Testis (tissue), 2 donors: ENCODE measurements at regions not wholly inside any gene's neighbourhood (a gene's known extent, or its start where the extent isn't known, plus 50 kb on each side); places are given as distances from the start of the nearest gene placed in this dataset.

Experiments used
- DNase-seq: peaks from one replicate; pipeline ENCODE4 v3.0.0-alpha.2; 2019
- H3K27ac ChIP-seq, 2 donors: fragments of 200-600 bp; sonication (generic); one replicate each; pipeline ENCODE4 v1.5.1; 2019
- H3K27me3 ChIP-seq: fragments of 200-600 bp; sonication (generic); one replicate; pipeline ENCODE4 v1.5.1; 2019
- H3K36me3 ChIP-seq: fragments of 200-600 bp; sonication (generic); one replicate; pipeline ENCODE4 v1.5.1; 2017; ENCODE audit warnings: low read depth; ENCODE audit errors: missing control alignments
- H3K4me1 ChIP-seq: fragments of 200-600 bp; sonication (generic); one replicate; pipeline ENCODE4 v1.5.1; 2019
- H3K4me3 ChIP-seq, 2 donors: fragments of 200-600 bp; sonication (generic); one replicate each; pipeline ENCODE4 v1.5.1; 2017 to 2019
- H3K9me3 ChIP-seq: fragments of 200-600 bp; sonication (generic); one replicate; pipeline ENCODE4 v1.5.1; 2017
- POLR2A ChIP-seq: fragments of 450-650 bp; IDR thresholded peaks from one replicate; pipeline ENCODE4 v1.6.1; 2017; ENCODE audit warnings: antibody characterized with exemption, mild to moderate bottlenecking, moderate library complexity
- WGBS, 2 donors: methylation state at CpG; one replicate each; pipeline ENCODE4 v1.1.5; 2018; 5-methylcytosine and 5-hydroxymethylcytosine counted together
- intact Hi-C: fragments of 100-400 bp; cut with DNase I; formaldehyde crosslinking; loops from one replicate; pipeline ENCODE4 v1.15.1; 2023; ENCODE audit warnings: low total_unique reads
- TF ChIP-seq, protein P1 (sequence below), 3 experiments: fragments of 450-650 bp in 2 of 3; fragments of 200-600 bp in 1 of 3; sonication (generic) in 1 of 3; IDR thresholded peaks; one replicate each; pipeline ENCODE4 v1.5.1; 2016 to 2019; ENCODE audit warnings: antibody characterized with exemption in 3 of 3, mild to moderate bottlenecking in 2 of 3, moderate library complexity in 1 of 3

- TF ChIP-seq, protein P1, sequence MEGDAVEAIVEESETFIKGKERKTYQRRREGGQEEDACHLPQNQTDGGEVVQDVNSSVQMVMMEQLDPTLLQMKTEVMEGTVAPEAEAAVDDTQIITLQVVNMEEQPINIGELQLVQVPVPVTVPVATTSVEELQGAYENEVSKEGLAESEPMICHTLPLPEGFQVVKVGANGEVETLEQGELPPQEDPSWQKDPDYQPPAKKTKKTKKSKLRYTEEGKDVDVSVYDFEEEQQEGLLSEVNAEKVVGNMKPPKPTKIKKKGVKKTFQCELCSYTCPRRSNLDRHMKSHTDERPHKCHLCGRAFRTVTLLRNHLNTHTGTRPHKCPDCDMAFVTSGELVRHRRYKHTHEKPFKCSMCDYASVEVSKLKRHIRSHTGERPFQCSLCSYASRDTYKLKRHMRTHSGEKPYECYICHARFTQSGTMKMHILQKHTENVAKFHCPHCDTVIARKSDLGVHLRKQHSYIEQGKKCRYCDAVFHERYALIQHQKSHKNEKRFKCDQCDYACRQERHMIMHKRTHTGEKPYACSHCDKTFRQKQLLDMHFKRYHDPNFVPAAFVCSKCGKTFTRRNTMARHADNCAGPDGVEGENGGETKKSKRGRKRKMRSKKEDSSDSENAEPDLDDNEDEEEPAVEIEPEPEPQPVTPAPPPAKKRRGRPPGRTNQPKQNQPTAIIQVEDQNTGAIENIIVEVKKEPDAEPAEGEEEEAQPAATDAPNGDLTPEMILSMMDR (IDR thresholded peaks at IDR 0.05) = no peak
- TF ChIP-seq POLR2A = no peak
- intact Hi-C loops = no loop called here
- Histone ChIP-seq H3K36me3 (no peaks in the 10 kb centered on the region), H3K9me3 (no peaks in the 10 kb centered on the region), H3K4me1 (no peaks in the 10 kb centered on the region), H3K27ac (no peak overlapping the region), H3K27me3 (no peaks in the 10 kb centered on the region), H3K4me3 (no peak overlapping the region)
- WGBS, 2 donors = 90 to 92% methylated on average over 5 of the region's 5 CpGs
- DNase-seq = no peak
Observed at GRCh38 chr4:188289531-188290125, 150.4 kb downstream of the TRIML1 start.

GRCh38 chr4:188295899-188296298 lies 156.7 kb downstream of the TRIML1 start:
- Histone ChIP-seq H3K4me3 (no peak overlapping the region), H3K36me3 (no peaks in the 10 kb centered on the region), H3K27ac (no peak overlapping the region), H3K4me1 (no peaks in the 10 kb centered on the region), H3K27me3 (no peaks in the 10 kb centered on the region), H3K9me3 (no peaks in the 10 kb centered on the region)
- TF ChIP-seq, protein P1 (IDR thresholded peaks at IDR 0.05) = no peak
- TF ChIP-seq POLR2A = no peak
- intact Hi-C loops = no loop called here
- WGBS, 2 donors = 86 to 90% methylated on average over 1 of the region's 1 CpG
- no peak for DNase-seq

GRCh38 chr4:188296331-188296730 lies 157.1 kb downstream of the TRIML1 start:
- no peak overlapping the region for H3K4me3 ChIP-seq

GRCh38 chr4:188297873-188298272 lies 158.6 kb downstream of the TRIML1 start:
- DNase-seq = no peak
- Histone ChIP-seq H3K9me3 (no peaks in the 10 kb centered on the region), H3K4me1 (no peaks in the 10 kb centered on the region), H3K4me3 (no peak overlapping the region), H3K36me3 (no peaks in the 10 kb centered on the region), H3K27ac (no peak overlapping the region), H3K27me3 (no peaks in the 10 kb centered on the region)
- TF ChIP-seq, protein P1 (IDR thresholded peaks at IDR 0.05) = no peak
- no peak for TF ChIP-seq POLR2A
- intact Hi-C loops = no loop called here
- 90 to 97% methylated on average over 6 of the region's 6 CpGs for WGBS, 2 donors

More at GRCh38 chr4:188296331-188296730, 157.1 kb downstream of the TRIML1 start:
- H3K27me3 ChIP-seq = no peaks in the 10 kb centered on the region
- no peak overlapping the region for H3K27ac ChIP-seq
- DNase-seq = no peak
- no peaks in the 10 kb centered on the region for H3K4me1 ChIP-seq
- H3K9me3 ChIP-seq = no peaks in the 10 kb centered on the region
- intact Hi-C loops = no loop called here
- WGBS, 2 donors = 84 to 95% methylated on average over 1 of the region's 1 CpG
- TF ChIP-seq POLR2A = no peak
- TF ChIP-seq, protein P1 (IDR thresholded peaks at IDR 0.05) = no peak
- no peaks in the 10 kb centered on the region for H3K36me3 ChIP-seq

- H3K4me3 ChIP-seq = no peak overlapping the region
- intact Hi-C loops = no loop called here
- H3K4me1 ChIP-seq = no peaks in the 10 kb centered on the region
- TF ChIP-seq POLR2A = no peak
- TF ChIP-seq, protein P1 (IDR thresholded peaks at IDR 0.05) = no peak
- H3K36me3 ChIP-seq = no peaks in the 10 kb centered on the region
- DNase-seq = no peak
- 47 to 62% methylated on average over 7 of the region's 7 CpGs for WGBS, 2 donors
- H3K9me3 ChIP-seq = no peaks in the 10 kb centered on the region
- H3K27me3 ChIP-seq = no peaks in the 10 kb centered on the region
- no peak overlapping the region for H3K27ac ChIP-seq
Observed at GRCh38 chr4:188299161-188299560, 159.9 kb downstream of the TRIML1 start.
